ENCODE measurements at regions not wholly inside any gene's neighbourhood (a gene's known extent, or its start where the extent isn't known, plus 50 kb on each side); places are given as distances from the start of the nearest gene placed in this dataset.
"Not testable (repeated sequence)": the region's sequence is repeated elsewhere in the genome, so short reads cannot be mapped to it uniquely, and the experiment has no call there.

DNA sequence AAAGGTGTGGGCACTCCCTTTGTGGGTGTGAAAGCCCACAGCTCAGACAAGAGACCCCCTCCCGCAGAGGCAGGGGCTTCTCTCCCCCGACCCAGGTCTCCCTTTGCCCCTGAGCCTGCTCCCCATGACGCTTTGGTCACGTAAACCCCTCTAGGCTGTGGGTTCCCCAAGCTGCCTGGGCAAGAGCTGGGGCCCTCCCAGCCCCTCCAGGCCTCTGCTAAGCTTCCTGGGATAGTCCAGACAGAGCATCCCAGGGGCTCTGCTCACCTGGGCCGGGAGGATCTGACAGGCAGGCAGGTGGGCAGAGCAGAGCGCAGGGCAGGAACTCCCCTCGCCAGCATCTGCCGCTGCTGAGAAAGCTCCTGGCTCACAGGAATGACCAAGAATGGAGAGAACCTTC, 177.3 kb downstream of the BANP start:
- no peak for DNase-seq

DNA sequence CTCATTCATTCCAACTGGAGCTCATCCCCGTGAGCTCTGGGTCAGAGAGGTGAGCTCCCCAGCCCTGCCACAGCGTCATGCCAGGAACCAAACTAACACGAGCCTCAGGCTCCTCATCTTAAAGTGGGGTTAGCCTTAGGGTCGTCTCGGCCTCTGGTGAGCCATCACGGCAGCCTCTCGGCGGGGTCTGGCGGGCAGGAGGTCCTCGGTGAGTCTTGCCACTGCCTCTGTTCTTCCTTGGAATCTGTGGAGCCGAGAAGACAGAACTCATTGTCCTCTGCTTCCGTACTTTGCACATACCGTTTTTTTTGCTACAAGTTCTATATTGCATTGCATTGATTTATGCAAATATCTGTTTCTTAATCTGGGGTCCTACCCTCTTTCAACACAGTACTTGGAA, 177.9 kb downstream of the BANP start:
- DNase-seq = not testable (repeated sequence)

DNA sequence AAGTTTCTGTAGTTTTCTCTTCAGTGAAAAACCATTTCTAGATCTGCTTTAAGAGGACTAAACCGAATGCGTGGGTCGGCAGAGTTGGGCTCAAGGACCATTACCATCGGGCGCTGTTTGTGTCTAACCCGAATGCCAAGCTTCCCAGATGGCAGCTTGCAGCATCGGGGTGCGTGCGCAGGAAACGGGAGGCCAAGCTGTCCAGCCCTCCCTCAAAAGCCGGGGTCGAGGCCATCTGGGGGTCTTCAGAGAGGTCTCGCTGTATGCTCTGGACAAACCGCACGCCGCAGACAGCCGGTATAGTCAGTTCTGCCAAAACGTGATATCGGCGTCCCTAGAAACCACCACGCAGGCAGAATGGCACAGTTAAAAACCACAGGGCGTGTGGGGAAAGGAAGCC, 178.8 kb downstream of the BANP start:
- no peak for DNase-seq

DNA sequence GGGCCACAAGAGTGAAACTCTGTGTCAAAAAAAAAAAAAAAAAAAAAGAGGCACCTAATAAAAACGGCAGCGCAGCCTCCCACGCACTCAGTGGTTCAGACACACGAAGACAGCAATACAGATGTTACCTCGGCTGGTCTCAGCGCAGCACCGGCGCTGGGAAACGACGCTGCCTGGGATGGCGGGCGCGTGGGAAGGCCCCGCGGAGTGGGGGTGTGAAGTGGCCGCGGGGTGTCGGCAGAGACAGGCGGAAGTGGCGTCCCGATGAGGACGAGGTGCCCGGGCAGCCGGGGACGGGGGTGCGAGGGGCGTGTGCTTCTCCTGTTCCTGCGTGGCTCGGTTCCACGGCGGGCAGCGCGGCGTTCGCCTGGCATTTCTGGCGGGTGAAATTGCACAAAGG, 179.4 kb downstream of the BANP start:
- no peak for DNase-seq

DNA sequence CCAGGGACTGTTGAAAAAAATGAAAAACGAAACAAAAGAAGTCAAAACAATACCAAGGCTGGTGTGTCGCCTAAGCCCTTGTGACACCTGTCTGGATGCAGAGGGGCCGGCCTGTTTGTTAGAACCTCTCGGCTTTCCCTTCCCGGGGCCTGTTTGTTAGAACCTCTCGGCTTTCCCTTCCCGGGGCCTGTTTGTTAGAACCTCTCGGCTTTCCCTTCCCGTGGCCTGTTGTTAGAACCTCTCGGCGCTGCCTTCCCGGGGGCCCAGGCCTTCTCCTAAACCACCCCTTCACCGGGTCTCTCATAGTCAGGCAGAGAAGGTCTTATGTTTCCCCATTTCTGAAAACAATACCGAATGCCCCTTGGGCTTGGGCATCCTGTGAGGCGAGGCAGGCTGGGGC, 180.0 kb downstream of the BANP start:
- no peak for DNase-seq

DNA sequence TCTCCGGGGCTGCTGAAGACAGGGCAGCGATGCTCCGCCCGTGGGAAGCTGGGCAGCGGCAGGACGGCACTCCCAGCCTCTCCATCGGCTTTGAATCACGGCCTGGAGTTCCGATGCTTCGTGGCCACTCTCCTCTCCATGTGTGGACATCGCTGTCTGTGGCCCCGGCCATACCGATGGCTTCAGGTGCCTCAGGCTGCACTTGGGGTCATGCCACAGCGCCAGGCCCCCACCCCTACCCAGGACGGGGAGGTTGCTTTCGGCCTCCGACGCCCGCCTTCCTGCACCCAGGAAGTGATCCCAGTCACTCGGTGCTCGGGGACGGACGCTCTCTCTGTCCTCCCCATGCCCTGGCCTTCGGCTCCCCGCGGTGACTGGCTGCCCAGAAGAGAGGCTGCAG, 180.7 kb downstream of the BANP start:
- DNase-seq = no peak

DNA sequence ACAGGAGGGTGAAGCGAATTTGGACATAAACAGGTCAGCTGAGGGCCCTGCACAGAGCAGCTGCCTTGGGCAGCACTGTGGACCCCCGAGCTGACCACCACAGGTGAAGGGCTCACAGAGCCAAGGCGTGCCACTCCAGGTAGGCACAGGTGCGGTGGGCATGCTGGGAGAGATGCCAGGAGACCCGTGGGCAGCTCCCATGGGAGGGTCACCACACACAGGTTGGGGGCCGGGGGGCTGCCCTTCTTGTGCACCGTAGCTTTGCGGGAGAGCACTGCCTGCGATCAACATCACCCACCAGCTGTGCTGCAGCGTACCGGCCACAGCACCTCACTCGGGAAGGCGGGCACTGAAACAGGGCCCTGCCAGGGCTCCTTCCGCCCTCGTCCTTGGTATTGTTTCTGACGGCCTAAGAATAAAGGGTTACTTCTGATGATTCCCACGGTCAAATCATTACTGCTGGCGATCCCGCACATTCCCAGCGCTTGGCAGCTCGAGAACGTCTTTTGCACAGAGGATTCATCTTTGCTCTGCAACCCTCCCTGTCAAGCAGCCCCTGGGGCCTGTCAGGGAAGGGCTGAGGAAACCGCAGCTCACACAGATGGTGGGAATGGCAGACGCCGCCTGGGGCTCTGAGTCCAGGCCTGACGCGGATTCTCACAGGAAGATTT, 181.7 kb downstream of the BANP start:
- DNase-seq = no peak

DNA sequence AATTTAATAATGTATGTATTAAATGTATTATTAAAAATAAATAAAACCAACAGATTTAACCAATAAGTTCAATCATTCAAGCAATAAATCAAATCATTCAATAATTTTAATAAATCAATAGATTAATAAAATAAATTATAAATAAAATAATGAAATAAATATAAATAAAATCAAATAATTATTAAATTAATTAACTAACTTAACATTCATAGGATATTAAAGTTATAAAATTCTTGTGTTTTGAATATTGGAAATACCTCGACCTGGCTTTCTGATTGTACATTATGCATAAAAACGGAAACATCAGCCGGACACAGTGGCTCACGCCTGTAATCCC, 182.2 kb downstream of the BANP start:
- DNase-seq = no peak

DNA sequence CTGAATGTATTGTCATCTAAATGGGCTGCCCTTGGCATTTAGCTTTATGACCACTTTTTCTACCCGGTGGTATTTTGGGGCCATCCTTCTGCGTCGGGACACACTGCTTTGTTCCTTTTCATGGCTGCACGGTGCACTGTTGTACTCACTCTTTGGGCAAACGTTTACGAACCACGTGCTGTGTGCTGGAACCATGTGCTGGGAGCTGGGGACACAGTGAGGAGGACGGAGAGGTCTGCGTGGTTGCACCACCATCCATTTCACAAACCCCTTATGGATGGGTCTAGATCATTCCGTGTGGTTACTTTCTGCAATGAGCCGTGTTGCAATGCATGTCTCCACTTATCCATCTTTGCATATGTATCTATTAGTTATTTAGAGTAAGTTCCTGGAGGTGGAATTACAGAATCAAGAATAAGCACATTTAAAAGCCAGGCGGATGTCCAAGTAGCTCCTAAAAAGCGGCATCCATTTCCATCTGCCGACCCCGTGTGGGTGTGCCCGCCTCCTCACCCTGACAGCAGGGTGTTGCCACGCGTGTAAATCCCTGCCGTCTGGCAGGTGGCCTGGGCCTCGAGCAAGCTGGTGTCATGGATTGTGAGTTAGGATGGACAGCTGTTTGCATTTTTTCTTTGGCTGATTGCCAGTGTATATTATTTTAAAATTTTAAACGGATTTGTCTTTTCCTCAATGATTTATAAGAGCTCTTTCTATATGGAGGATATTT, 183.1 kb downstream of the BANP start:
- not testable (repeated sequence) for DNase-seq

DNA sequence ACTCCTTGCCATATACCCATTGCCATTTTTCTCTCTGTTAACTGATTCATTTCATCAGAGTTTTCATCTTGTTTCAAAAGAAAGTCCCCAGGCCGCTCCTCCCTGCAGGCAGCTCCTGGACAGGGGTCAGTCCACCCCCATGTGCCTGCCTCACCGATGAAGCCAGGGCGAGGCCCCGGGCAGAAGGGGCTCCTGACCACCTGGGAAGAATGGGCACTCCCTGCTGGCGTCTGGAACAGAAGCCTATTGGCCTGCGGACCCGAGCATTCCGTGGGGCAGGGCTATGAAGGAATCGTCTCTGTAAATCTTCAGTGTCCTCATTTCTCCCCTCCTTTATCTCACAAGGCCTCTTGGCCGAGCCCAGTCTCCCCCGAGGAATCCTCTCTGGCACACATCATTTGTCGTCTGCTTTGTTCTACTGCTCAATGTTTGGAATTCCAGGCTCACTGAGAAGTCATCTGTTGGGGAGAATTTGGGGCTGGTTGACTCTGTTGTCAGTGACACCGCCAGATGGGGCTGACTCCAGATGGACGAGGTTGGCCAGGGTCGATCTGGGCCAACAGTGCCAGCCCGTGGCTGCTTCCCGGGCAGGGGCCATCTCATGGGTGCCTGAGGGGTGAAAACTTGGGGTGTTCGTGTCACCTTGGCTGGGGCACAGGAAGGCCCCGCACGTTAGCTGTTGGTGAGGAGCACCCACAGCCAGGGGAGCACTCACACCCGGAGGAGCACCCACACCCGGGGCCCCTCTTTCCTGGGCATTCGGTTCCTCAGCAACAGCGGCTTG, 183.9 kb downstream of the BANP start:
- not testable (repeated sequence) for DNase-seq

DNA sequence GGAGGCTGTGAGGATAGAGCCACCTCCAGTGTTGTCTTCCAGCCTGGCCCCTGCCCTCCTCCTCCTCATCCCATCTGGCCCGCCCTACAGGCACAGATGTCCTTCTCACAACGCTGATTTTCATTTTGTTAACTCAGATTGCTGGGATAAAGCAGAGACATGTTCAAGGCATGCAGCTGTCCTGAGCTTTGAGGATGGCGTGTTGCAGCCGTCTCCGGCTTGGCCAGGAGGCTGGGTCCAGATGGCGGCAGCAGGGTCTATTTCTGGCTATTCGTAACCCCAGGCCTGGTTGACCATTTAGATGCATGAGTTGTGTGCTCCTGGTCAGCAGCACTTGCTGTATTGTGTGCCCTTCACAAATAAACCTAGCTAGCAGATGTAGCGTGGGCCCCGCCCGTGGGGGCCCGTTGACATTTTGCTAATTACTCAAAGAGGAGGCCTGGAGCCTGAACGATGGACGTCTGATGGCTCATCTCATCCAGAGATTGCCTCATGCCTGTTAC, 185.0 kb downstream of the BANP start:
- not testable (repeated sequence) for DNase-seq

DNA sequence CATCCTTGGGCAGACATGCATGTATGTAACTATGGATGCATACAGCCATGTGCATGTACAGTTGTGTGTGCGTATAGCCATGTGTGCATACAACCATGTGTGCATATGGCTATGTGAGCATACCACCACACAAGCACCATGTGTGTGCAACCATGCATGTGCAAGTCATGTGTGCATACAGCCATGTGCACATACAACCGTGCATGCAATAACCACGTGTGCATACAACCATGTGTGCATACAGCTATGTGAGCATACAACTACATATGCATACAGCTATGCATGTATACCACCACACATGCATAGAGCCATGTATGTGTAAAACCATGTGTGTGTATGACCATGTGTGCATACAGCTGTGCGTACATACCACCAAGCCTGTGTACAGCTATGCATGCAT, 185.7 kb downstream of the BANP start:
- not testable (repeated sequence) for DNase-seq

DNA sequence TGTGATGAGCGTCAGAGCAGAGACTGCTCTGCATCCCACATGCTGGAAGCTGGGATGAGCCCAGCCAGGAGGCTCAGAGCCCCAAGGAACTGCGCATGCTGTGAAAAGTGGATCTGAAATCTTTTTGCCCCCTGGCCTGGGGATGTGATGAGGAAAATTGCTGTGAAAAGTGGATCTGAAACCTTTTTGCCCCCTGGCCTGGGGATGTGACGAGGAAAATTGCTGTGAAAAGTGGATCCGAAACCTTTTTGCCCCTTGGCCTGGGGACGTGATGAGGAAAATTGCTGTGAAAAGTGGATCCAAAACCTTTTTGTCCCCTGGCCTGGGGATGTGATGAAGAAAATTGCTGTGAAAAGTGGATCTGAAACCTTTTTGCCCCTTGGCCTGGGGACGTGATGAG, 187.9 kb downstream of the BANP start:
- DNase-seq = not testable (repeated sequence)

DNA sequence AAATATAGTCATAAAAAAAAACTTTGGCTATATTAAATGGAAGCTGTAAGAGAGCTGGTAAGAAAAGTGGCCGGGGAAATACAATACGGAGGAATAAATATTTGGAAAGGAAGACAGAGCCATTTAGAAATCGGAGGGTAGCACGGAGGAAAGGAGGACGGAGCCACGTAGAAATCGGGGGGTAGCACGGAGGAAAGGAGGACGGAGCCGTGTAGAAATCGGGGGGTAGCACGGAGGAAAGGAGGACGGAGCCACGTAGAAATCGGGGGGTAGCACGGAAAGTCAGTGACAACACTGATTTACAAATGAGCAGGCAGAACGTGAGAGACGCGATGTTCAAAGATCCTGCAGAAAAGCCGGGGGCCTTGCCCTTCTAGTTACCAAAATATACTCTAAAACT, 189.0 kb downstream of the BANP start:
- not testable (repeated sequence) for DNase-seq

DNA sequence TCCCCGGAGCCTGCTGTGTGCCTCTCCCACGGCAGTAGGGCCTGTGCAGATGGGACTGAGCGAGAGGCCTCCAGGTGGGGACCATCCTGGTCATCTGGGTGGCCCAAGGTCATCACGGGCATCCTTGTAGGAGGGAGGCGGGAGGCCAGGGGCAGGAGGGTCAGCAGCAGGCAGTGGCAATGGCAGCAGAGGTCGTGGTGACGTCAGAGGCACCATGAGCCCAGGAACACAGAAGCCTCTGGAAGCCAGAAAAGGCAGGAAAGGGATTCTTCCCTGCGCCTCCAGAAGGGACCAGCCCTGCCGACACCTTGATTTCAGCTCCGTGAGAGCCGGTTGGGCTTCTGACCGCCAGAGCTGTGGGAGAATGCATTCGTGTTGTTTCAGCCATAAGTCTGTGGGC, 190.3 kb downstream of the BANP start:
- no peak for DNase-seq

DNA sequence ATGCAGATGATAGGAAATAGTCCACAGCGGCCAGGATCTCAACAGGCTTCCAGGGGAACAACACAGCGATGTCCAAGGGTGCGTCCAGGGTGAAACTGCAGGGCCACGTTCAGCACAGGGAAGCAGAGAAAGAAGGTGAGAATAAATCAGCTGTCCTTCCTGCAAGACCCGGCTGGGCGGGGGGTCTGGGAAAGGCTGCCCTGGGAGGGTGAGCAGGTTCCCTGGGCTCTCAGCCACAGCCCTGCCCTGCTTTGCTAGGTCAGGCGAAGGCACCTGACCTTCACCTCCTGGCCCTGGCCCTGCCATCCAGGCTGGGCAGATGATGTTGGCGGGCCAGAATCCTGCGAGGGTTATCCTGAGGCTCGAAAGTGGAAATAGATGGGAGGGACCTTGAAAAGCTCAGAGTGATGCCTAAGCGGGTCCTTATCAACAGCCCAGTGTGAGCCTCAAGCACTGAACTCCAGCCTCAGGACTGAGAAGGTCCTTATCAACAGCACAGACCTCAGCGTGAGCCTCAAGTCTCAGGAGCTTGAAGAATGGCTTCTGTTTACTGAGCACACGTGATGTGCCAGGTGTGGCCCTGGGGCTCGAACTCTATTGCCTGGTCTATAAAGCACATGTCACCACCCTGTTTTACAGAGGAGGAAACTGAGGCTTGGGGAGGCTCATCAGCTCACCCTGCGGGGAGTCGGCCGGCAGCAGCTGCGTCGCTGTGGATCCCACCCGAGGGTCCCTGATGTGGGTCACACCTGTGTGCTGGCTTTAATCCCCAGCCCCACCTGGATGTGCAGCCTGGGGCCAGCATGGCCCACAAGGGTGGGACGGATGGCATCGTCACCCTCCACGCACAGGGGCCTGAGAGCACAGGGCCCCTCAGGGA, 191.1 kb downstream of the BANP start:
- DNase-seq = not testable (repeated sequence)

DNA sequence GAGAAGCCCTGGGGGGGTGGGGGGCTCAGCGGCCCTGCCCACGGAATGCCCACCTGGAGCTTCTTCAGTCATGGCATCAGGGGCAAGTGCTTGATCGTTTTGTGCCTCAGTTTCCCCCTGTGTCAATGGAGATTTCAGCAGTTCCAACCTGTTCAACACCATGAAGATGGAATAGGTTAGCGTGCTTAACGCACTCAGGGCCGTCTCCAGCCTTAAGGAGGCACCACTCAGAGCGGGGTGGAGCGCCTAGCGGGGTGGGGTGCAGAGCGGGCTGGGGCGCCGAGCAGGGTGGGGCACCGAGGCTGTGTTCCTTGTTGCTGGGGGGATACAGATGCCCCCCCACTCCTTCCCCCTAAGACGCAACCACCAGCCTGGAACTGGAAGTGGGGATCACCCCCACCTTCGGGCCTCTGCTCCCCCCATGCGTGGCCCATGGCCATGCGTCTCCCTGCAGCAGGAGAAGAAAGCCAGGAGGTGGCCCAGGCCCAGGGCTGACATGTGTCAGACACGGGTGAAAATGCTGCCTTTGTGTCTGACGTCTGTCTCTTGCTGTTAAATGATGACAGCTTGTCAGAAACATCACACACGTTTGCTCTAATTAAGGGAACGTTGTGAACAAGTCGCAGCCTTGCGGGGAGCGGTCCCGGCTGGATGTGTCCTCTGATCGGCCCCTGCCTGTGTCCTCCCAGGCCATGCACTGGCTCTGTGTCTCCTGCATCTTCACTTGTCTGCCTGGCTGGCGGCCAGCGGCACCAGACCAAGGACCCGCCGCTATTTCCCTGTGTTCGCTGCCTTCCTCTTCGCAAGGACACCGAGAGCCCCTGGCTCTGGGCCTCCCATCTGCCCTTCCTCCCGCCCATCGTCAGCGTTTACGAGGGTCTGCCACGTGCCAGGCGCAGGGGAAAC, 192.1 kb downstream of the BANP start:
- not testable (repeated sequence) for DNase-seq

DNA sequence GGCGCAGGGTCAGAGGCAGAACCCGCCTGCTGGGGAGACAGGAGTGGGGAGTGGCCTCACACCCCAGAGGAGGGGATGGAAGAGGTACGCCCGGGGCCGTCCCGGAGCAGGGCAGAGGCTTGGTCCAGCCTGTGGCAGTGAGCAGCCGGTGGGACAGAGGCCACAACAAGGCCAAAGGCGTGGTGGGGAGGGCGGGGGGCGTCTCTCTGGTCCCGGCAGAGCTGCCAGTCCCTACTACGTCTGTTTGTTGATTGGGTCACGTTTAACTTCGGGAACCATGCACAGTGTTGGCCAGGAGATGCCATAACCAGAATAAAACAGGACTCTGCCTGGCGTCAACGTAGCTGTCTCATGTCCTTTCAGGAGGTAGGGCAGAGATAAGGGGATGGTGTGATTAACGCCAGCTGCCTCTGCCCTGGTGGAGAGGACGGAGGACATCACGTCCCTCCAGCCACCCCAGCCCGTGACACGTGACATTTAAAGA, 192.8 kb downstream of the BANP start:
- no peak for DNase-seq

DNA sequence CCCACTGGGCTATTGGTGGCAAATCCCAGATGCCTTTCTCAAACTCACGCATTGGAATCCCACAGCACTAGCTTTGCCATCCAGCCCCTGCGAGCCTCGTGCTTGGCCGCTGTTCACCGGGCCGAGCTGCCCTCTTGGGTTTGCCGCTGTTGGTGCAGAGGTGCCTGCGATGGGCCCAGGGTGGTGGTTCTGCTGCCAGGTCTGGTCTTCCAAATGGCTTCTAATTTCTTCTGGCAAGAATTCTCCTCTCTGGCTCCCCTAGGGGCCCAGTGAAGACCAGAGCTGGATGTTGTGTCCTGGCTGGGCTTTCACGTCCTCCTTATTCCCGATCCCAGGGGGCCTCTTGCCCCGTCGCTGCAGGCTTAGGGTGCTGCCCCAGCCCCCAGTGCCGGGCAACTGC, 194.1 kb downstream of the BANP start:
- DNase-seq = not testable (repeated sequence)

DNA sequence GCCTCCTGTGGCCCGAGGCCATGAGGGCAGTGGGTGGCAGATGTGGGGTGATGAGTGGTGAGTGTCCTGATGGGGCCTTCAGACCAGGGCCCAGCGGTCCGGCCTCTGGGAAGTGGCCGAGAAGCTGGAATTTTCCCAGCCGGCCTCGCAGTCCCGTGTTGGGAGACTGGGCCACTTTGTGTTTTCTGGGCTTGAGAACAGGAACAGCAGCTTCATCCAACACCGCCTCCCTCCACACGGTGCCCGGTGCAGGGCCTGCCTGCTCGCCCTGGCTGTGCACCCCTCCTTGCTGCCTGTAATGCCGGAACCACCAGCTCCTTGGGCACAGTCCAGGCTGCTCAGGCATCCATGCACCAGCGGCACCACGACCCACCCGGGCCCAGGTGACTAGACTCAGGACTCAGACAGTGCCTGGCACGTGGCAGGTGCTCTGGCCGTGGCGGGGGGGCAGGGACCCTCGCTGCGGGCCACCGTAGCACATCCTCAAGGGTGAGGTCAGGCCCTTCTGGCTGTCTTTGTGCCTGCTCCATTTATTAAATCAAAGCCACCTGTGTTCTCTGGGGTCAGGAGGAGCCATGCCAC, 194.7 kb downstream of the BANP start:
- not testable (repeated sequence) for DNase-seq

DNA sequence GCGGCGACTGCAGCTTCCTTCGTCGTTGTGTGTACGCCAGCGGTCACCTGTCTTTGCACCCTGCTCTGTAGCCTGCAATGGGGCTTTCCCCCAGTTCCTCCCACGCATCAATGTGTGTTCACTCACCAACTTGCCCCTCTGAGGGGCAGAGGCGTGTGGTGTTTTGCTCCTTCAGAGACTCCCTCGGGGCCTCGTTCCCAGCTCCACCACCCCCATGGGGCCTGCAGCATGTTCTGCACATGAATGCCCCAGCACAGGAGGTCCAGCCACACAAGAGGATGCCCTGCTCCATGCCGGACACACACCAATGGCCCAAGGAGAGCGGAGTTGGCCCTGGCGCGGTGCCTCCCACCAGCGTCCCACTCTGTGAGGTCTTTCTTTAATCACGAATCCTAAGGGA, 196.8 kb downstream of the BANP start:
- DNase-seq = not testable (repeated sequence)

Data from activated CD8-positive, alpha-beta memory T cell treated with anti-CD3 and anti-CD28 coated beads, Interleukin-2, amount 50 U/mL, for 48 hours (primary cell).